HepG2 (cell line): ENCODE measurements at regions not wholly inside any gene's neighbourhood (a gene's known extent, or its start where the extent isn't known, plus 50 kb on each side); places are given as distances from the start of the nearest gene placed in this dataset.

Experiments
- ASH2L ChIP-seq: fragments of 300-600, 200-600 bp; sonication (generic); IDR thresholded peaks from 2 replicates; pipeline ENCODE4 v1.7.0; 2017; ENCODE audit warnings: low read depth, mild to moderate bottlenecking, moderate library complexity, mixed read lengths, low read length; ENCODE audit not compliant: insufficient read length
- CEBPG ChIP-seq: IDR thresholded peaks from 2 replicates; pipeline ENCODE4 v1.6.1; 2016
- CHD4 ChIP-seq: fragments of 200-600 bp; sonication (generic); IDR thresholded peaks from 2 replicates; pipeline ENCODE4 v1.7.0; 2017; ENCODE audit warnings: mild to moderate bottlenecking, low read length, borderline replicate concordance
- HHEX ChIP-seq: IDR thresholded peaks from 2 replicates; pipeline ENCODE4 v1.6.1; 2016; ENCODE audit warnings: control low read depth
- NBN ChIP-seq: fragments of 450-650 bp; conservative IDR thresholded peaks from 2 replicates; pipeline ENCODE4 v1.6.1; 2017
- POLR2A ChIP-seq, 2 experiments: IDR thresholded peaks; 2 replicates each; pipeline ENCODE4 v1.6.1; 2011; ENCODE audit warnings: low read depth in 2 of 2, low read length in 2 of 2, mild to moderate bottlenecking in 1 of 2, moderate library complexity in 1 of 2; ENCODE audit not compliant: insufficient read depth in 1 of 2
- RXRA ChIP-seq: sonication (generic); formaldehyde crosslinking; IDR thresholded peaks from 2 replicates; pipeline ENCODE4 v1.5.1; 2020; ENCODE audit warnings: missing genetic modification reagents
- SIN3A ChIP-seq: IDR thresholded peaks from 2 replicates; pipeline ENCODE4 v1.6.1; 2011; ENCODE audit warnings: low read depth, mild to moderate bottlenecking, control low read depth, low read length, borderline replicate concordance
- SP5 ChIP-seq: IDR thresholded peaks from 2 replicates; pipeline ENCODE4 v1.6.1; 2016; ENCODE audit warnings: low read depth, borderline replicate concordance
- ZSCAN12 ChIP-seq: sonication (generic); formaldehyde crosslinking; IDR thresholded peaks from 2 replicates; pipeline ENCODE4 v1.9.0; 2021; ENCODE audit warnings: mild to moderate bottlenecking, missing genetic modification reagents
- TF ChIP-seq, protein P1 (sequence below): sonication (generic); formaldehyde crosslinking; conservative IDR thresholded peaks from 2 replicates; pipeline ENCODE4 v1.4.0; 2020; ENCODE audit warnings: missing genetic modification reagents
- TF ChIP-seq, protein P2 (sequence below): sonication (generic); formaldehyde crosslinking; conservative IDR thresholded peaks from 2 replicates; pipeline ENCODE4 v1.8.0; 2022; ENCODE audit warnings: missing genetic modification reagents
- TF ChIP-seq, protein P3 (sequence below): sonication (generic); formaldehyde crosslinking; IDR thresholded peaks from 2 replicates; pipeline ENCODE4 v1.5.0; 2020; ENCODE audit warnings: mild to moderate bottlenecking, missing genetic modification reagents, moderate library complexity

DNA sequence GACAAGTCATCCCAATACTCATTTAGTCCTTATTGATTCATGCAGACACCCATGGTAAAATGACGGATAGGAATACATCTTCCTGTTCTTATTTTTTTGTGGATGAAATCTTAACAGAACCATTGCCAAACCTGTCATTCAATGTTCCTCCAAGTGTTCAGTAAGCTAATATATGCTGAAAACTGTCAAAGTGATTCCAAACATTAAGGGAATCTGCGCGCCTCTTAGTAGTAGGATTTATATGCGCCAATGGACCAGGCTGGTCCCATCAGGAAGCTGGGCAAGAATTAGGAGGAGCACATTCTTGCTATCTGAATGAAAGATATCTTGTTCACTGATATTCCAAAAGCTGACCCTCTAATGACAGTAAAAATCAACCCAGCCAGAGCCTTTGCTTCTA lies 168.9 kb upstream of the STMND1 start:
- no peak for TF ChIP-seq CHD4
- no peak for TF ChIP-seq POLR2A (IDR thresholded peaks at IDR 0.05; ENCODE audit: insufficient read depth in 1 of 2, low read depth in 2 of 2, low read length in 2 of 2)
- no peak for TF ChIP-seq HHEX (CRISPR knock-in tag)
- TF ChIP-seq, protein P1, sequence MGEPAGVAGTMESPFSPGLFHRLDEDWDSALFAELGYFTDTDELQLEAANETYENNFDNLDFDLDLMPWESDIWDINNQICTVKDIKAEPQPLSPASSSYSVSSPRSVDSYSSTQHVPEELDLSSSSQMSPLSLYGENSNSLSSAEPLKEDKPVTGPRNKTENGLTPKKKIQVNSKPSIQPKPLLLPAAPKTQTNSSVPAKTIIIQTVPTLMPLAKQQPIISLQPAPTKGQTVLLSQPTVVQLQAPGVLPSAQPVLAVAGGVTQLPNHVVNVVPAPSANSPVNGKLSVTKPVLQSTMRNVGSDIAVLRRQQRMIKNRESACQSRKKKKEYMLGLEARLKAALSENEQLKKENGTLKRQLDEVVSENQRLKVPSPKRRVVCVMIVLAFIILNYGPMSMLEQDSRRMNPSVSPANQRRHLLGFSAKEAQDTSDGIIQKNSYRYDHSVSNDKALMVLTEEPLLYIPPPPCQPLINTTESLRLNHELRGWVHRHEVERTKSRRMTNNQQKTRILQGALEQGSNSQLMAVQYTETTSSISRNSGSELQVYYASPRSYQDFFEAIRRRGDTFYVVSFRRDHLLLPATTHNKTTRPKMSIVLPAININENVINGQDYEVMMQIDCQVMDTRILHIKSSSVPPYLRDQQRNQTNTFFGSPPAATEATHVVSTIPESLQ (CRISPR knock-in tag): no peak
- TF ChIP-seq, protein P2, sequence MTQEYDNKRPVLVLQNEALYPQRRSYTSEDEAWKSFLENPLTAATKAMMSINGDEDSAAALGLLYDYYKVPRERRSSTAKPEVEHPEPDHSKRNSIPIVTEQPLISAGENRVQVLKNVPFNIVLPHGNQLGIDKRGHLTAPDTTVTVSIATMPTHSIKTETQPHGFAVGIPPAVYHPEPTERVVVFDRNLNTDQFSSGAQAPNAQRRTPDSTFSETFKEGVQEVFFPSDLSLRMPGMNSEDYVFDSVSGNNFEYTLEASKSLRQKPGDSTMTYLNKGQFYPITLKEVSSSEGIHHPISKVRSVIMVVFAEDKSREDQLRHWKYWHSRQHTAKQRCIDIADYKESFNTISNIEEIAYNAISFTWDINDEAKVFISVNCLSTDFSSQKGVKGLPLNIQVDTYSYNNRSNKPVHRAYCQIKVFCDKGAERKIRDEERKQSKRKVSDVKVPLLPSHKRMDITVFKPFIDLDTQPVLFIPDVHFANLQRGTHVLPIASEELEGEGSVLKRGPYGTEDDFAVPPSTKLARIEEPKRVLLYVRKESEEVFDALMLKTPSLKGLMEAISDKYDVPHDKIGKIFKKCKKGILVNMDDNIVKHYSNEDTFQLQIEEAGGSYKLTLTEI (CRISPR knock-in tag): no peak
- TF ChIP-seq SIN3A: no peak
- TF ChIP-seq, protein P3, sequence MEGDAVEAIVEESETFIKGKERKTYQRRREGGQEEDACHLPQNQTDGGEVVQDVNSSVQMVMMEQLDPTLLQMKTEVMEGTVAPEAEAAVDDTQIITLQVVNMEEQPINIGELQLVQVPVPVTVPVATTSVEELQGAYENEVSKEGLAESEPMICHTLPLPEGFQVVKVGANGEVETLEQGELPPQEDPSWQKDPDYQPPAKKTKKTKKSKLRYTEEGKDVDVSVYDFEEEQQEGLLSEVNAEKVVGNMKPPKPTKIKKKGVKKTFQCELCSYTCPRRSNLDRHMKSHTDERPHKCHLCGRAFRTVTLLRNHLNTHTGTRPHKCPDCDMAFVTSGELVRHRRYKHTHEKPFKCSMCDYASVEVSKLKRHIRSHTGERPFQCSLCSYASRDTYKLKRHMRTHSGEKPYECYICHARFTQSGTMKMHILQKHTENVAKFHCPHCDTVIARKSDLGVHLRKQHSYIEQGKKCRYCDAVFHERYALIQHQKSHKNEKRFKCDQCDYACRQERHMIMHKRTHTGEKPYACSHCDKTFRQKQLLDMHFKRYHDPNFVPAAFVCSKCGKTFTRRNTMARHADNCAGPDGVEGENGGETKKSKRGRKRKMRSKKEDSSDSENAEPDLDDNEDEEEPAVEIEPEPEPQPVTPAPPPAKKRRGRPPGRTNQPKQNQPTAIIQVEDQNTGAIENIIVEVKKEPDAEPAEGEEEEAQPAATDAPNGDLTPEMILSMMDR (CRISPR knock-in tag): no peak
- TF ChIP-seq SP5 (CRISPR knock-in tag): no peak
- no peak for TF ChIP-seq ASH2L
- TF ChIP-seq RXRA: no peak
- no peak for TF ChIP-seq ZSCAN12 (CRISPR knock-in tag)
- no peak for TF ChIP-seq CEBPG (CRISPR knock-in tag)
- TF ChIP-seq NBN: no peak
